GM19043 (cell line): ENCODE measurements at regions not wholly inside any gene's neighbourhood (a gene's known extent, or its start where the extent isn't known, plus 50 kb on each side); places are given as distances from the start of the nearest gene placed in this dataset.
"Not testable (repeated sequence)": the region's sequence is repeated elsewhere in the genome, so short reads cannot be mapped to it uniquely, and the experiment has no call there.

Experiments used
- ATAC-seq: cut with Tn5 transposase; IDR thresholded peaks from one replicate; pipeline ENCODE4 v1.9.1; 2021; ENCODE audit warnings: low read depth; ENCODE audit not compliant: unreplicated experiment

DNA sequence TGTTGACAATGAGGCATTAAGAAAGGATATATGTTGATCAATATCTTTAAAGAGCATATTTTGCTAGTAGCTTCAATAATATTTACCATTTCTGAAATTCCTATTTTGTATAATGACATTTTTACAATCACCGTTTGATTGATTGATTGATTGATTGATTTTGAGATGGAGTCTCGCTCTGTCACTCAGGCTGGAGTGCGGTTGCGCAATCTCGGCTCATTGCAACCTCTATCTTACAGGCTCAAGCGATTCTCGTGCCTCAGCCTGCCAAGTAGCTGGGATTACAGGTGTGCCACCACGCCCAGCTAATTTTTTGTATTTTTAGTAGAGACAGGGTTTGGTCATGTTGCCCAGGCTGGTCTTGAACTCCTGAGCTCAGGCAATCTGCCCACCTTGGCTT is 150.9 kb upstream of the TEX13D start:
- not testable (repeated sequence) for ATAC-seq

DNA sequence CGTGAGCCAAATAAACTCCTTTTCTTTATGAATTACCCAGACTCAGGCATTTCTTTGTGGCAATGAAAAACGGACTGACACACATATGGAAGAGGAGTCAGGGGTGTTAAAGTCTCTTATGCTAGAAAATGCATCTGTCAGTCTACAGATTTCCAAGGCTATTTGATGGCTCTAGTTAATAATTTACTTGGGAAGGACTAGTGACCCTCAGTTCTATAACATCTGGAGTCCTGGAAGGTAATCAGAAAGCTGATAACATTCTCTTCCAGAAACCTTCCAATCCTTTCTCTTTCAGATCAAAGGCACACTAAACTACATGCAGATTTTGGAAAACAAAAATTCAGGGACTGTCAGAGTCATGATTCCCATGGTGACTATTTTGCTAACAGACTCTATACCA is 142.0 kb upstream of the TEX13D start:
- no peak for ATAC-seq

DNA sequence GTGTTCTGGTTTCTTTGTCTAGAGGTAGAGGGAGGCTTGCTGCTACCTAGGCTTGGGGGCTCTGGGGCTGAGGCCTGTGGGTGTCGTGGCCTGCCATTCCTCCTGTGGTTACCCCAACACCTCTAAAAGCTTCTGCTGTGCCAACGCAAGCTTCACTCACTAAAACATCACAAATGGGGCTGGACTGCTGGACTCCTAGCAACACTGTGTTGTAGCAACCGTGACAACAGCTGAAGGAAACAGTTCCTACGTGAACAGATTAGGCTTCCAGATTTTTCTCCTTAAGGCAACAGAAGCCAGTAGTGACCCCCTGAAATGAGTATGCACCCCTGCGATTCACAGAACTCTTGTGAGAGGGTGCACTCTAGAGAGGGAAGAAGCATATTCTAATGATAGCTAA is 138.3 kb upstream of the TEX13D start:
- ATAC-seq: no peak

DNA sequence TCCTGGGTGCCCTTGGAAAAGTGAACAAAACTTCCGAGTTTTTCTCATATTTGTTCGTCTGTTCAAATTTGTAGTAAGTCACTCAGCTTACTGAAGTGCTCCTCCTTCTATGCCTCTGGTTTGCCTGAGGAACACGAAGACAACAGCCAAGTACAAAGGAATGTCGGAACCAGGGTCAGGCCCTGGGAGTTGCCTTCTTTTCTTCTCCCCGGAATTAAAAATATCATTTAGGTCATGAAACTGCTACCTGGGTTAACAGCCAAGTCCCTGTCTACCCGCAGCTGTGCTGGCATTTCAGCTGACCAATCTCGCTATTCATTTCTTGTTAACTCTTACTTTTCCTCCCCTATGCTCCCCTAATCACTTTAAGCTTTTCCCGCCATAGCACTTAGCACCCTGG is 137.6 kb upstream of the TEX13D start:
- ATAC-seq: no peak

DNA sequence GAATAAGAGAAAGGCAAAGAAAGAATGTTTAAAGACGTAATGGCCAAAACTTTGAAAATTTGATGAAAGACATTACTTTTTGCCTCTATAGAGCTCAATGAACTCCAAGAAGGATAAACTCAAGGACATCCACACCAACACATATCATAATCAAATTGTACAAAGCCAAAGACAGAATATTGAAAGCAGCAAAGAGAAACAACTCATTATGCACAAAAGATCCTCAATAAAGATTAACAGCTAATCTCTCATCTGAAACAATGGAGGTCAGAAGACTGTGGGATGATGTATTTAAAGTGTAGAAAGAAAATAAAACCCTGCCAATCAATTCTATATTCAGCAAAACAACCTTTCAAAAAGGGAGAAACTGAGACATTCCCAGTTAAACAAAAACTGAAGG is 129.1 kb upstream of the TEX13D start:
- no peak for ATAC-seq

DNA sequence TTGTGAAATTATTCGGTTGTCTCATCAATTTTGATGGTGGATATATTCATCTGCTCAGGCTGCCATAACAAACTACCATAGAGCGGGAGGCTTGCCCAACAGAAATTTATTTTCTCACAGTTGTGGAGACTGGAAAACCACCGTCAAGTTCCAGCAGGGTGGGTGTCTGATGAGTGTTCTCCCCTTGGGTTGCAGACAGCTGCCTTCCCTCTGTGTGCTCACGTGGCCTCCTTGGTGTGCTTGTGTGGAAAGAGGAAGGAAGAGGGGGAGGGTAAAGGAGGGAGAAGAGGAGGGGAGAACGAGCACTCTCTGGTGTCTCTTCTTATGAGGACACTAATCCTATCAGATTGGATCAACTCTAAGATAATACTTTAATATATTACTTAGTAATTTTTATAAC is 123.8 kb upstream of the TEX13D start:
- no peak for ATAC-seq

DNA sequence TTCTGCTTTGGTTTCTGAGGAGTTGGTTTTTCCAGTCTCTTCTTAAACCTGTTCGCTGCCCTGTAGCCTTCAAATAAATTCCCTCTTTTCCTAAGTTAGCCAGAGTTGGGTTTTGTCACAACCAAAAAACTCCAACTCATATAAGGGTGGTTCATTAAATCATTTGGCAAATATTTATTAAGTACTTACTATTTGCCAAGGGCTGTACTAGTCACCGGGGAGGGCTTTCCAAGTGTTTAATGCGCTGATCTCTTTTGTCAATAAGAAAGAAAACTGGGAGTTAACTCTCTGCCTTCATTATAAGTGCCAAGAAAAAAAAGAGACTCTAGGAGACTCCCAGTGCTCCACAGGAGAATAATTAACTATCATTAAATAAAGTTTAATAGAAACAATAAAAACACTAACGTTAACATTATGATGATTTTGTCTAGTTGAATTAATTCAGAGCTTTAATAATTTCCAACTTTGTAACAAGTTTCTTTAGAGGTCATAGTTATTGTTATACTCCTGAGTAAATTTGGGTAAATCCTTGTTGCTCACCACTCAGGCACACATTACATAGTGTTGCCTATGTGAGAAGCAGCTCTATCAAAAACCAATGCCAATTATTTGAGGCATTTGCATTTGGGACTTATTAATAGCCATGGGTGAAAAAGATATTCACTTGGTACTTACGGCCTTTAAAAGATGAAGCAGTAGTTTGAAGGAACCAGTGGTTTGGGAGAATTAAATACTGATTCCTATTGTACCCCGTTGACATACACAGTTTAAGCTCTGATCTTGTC is 122.5 kb upstream of the TEX13D start:
- ATAC-seq: no peak

DNA sequence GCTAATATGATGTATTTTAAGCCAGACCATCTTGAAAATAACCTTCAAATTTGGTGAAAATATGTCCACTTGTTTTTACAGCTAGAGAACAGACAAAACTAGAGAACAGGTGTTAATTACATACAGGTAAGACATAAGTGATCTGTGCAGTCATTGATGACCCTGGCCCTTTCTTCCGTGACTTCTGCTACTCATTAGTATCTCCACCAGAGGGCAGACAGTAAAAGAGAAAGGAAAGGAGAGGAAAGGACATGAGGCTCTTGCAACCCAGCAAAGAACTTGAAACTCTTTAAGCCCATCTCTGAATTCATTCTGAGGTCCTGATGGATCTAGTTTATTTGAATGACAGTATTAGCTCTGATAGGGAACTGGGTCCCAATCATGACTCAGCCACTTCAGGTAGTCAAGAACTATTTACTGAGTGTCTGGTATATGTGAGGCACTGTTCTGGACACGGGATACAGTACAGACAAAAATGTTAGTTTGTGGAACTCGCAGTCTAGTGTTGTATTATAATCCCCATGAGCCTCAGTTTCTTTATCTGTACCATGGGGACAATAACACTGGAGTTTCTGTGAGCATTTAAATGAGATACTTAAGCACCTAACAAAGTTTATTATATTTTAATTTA is 121.0 kb upstream of the TEX13D start:
- ATAC-seq: peak; percentile 76

DNA sequence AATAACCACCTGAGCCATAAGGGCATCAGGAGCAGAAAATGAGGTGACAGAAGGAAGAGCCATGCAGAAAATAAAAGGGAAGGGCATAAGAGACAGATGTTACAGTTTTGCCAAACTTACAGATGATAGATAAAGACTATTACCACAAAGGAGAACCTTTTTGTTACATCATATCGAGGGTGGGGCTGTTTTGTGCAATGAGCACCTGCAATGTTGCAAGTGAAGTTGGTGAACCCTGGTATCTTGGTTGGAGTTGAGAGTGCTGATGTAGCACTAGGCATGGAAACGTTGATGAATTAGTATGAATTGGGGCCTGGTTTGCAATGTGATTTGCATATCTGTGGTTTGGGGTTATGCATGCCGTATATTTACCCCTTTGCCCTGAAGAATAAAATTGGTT is 119.8 kb upstream of the TEX13D start:
- ATAC-seq: no peak

DNA sequence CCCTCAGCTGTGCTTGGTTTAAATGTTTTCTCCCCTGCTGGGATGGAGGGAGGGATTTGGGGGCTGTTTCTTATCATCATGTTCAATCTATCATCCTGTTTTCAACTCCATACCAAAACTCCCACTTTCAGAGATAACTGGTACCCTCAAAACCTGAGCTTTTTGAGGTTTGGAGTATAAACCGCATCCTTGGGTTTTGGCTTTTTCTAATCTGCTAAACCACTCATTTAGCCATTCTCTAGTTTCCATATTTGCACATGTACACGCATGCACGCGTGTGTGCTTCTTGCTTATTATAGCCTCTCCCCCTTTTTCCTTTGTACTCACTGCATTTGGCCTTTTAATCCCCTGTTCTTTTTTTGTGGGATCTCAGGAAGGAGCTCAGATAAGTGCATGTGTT is 116.7 kb upstream of the TEX13D start:
- no peak for ATAC-seq

DNA sequence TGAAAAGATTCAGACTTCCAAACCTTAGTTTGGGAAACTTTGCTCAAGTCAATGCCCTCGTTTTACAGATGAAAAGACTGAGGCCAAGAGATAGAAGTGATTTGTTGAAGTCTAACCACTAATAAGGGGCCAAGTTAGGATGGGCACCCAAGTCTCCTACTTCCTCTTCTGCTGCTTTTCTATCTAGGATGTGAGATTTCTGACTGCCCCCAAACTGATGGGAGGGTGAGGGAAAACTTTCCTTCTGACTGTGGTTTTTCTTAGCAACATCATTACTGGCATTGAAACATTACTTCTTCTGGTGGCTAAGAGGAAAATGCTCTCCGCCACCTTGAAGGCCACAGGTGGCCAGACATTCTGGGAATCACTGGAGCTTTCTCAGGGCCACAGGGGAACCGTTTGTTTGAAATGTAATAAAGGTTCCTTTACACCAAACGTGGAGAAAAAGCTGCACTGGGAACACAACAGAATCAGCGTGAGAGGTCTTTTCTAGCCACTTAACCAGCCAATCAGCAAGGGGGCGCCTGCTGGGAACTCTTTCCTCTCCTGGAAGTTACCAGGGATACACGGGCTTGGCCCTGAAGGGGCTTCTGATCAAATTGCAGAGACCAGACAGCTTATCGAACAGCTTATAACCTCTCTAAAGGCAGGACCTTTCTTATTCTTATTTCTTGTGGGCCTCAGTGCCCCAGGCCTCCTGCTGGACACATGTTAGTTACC is 115.9 kb upstream of the TEX13D start:
- no peak for ATAC-seq

DNA sequence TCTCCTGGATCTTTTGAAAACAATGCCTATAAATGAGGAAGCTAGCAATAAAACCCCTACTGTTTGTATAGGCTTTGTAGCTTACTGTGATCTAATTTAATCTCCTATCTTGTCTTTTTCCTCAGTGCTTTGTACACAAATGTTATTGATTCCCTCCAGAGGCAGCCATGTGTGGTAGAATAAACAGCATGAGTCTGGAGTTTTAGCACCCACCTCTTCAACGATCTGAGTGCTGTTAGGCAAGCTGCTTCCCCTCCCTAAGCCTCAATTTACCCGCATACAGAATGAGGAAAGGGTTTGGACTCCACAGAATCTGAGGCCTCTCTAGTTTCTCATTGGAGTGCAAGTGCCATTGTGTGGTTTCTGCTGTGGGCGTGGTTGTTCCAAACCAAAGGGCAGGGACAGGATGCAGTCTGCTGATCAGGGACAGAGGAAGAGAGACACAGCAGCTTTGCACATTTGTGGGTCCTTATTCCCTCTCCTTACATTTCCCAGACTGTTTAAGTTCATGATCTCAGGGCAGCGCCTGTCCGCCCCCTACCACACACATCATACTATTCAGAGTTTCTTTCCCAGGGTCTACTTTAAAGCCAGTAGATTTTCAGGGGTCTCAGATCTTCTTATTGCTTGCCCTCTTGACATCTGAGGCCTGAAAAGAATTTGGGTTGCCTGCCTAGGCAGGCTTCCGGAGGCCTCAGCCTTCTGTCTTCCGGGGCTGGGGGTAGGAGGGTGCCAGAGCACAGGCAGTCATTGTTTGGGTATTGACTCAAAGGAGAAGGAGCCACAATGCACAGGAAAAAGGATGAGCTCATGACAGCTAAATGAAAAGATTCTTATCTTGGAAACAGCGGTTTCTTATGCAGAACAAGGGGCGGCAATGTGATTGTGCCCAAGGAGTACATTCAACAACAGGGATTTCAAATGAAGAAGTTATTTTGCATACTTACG is 114.9 kb upstream of the TEX13D start:
- peak; percentile 81 for ATAC-seq

DNA sequence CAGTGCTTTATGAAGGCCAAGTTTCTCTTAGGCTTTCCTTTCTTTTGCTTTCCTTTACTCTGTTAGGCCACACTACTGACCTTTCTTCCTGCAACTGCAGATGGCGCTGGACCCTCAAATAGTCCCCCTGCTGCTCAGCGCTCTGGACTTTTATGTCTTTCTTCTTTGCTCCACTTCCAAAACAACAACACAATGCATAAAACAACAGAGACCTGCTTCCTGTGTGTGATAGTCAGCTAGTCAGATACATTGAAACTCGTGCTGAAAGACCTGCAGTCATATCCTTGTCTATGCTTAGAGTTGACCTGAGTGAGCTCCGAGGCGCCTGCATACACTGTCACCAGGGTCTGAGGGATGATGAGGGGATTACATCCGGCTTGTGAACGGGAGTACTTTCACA is 108.9 kb upstream of the TEX13D start:
- no peak for ATAC-seq

DNA sequence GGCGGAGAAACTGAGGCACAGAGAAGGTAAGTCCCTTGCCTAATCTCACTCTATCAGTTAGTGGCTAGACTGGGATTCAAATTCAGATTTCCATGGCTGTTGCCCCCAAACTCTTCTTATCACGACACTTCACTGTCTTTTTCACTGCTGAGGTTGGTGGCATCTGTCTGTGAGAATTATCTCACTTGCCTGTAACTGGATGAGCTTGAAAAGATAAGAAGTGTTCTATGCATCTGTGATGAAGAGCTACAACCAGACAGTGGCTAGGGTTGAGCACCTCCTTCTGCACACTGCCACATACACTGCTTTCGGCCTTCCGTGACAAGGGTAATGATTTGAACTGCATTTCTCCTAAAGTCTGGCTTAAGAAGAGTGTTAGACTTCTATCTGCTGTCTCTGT is 107.9 kb upstream of the TEX13D start:
- ATAC-seq: no peak

DNA sequence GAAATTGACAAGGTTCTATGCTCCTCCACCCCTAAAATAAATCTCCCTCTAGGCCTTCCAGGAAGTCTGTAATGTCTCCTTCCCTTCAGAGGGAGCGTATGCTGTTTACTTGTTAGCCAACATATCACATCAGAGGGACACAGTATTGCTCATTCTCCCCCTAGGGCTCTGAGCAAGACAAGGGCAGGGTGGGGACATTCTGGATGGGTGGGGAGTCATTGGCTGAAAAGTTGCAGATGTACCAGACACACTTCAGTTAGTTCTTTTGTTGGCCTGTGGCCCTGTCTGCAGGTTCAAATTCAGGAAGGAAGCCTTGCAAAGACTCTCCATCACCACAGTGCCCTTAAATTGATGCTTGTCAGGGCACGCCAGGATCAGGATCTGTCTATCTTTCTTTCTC is 106.3 kb upstream of the TEX13D start:
- no peak for ATAC-seq

DNA sequence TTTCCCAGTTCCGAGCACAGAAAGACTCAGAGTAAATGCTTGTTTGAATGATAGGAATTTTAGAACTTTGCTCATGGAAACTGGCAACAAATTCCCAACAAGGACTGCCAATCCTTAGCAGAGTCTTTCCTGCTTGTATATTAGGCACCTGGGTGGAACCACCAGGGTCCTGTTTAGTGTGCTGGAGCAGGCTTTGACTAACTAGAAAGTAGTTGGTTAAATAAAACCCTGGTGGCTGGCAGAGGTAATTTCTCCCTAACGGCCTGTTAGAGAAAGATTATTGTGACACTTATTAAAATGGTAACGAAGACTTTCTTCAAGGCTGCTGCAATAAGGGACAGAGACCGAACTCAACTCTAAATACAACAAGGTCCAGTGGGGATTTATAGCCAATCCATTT is 103.6 kb upstream of the TEX13D start:
- no peak for ATAC-seq

DNA sequence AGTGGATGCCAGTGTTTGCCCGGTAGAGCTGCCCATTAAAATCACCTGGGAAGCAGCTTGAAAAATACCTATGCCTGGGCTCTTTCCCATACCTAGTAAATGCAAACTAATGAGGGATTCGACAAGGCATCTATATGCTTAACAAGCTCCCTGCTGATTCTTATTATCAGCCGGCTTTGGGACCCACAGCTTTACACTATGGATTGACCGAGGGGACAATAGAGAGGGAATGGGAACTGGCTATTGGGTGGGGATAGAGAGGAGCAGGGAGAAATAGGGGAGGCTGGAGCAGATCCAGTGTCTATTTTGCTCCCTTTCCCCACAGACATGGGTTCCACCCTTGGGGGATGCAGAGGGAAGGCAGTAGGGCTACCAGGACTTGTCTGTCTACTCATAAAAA is 103.1 kb upstream of the TEX13D start:
- ATAC-seq: no peak

DNA sequence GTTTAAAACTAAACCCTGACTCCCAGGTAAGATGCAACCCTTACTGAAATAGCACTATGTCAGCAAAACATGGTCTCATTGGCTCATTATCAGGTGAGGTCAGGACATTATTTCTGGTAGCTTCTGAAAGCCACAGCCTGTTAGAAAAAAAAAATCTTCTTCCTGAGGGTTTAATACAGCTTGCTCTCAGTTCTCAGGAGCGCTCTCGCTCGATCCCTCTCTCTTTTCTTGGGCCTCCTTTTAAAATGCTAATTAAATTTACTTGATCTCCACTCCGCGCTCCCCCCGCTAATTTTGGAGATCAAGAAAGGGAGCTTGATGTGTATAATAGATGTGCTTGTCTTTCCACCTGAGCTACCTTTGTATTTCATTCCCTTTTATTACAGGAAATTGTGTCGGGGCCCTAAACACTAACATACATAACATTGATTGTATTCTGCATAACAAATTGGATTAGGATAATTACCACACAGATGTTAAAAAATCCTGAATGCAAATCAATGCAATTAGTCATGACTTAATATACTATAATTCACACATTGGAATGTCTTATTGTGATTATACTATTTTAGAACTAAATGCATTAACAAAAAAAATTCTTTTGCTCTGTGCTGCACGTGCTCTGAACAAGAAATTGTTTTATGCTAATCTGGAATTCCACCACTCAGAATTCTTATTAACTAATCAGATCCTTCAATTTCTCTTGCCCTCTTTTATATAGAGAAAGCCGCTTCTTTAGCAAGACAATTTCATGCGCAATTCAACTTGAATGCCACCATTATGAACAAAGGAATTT is 101.6 kb upstream of the TEX13D start:
- no peak for ATAC-seq

DNA sequence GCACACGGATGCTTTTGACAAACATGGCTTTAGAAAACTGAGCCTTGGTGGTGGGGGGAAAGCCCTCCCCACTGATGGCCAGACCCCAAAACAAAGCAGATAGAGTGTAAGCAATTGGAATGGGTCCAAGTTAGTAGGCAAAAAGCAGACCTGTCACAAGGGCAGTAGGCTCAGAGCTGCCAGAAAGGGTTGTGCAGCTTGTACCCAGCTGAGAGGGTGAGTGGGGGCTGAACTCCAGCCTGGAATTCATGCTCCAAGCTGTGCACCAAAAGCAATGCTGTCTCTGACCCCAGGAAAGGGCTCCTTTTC is 101.1 kb upstream of the TEX13D start:
- no peak for ATAC-seq

DNA sequence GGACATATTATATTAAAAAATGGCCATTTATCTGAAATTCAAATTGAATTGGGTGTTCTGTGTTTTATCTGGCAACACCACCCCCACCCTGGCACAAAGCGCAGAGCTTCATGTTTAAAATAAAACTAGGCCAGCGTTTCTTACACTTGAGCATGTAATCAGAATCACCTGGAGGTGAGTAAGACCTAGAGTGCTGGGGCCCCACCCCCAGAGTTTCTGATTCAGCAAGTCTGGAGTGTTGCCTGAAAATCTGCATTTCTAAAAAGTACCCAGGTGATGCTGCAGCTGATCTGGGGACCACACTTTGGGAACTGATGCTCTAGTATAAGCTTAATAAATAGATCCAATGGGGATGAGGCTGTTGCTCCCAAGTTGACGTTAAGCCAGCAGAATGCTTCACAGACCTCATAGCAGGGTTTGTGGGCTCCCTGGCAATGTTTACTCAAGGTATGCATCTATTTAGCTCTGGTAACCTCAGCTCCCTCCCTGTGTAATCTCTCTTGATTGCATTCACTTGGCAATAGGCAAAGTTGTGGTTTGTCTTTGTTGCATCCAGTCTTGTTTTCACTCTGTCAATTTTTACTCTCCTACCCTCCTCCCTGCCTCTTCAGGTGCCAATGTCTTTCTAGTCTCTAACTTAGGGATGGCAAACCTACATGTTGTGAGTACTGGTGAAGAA is 99.8 kb upstream of the TEX13D start:
- peak; percentile 84 for ATAC-seq
